ENCODE measurements at regions not wholly inside any gene's neighbourhood (a gene's known extent, or its start where the extent isn't known, plus 50 kb on each side); places are given as distances from the start of the nearest gene placed in this dataset.

GRCh38 chr12:65648461-65648860, 175.8 kb upstream of the HMGA2 start:
- TF ChIP-seq CTCF (IDR thresholded peaks at IDR 0.05) (no peak), ZFX (IDR thresholded peaks at IDR 0.05; ENCODE audit: borderline replicate concordance) (no peak)

Measured in 22Rv1 (cell line).